K562 (cell line): ENCODE measurements at regions not wholly inside any gene's neighbourhood (a gene's known extent, or its start where the extent isn't known, plus 50 kb on each side); places are given as distances from the start of the nearest gene placed in this dataset.

Experiments
- CREM ChIP-seq: IDR thresholded peaks from 2 replicates; pipeline ENCODE4 v1.6.1; 2014; ENCODE audit warnings: antibody characterized with exemption, low read depth
- CTCF ChIP-seq, 3 experiments: IDR thresholded peaks in 2 of 3; conservative IDR thresholded peaks in 1 of 3; 2 replicates each; pipeline ENCODE4 v1.5.1; 2011 to 2012; ENCODE audit warnings: low read length in 3 of 3, mild to moderate bottlenecking in 3 of 3, control low read depth in 2 of 3, improper control_type of control experiment in 1 of 3, inconsistent platforms in 1 of 3, low read depth in 1 of 3, mixed read lengths in 1 of 3, moderate library complexity in 1 of 3; ENCODE audit not compliant: insufficient read depth in 2 of 3
- FOSL1 ChIP-seq: fragments of 200-800 bp; sonication (Bioruptor generic); conservative IDR thresholded peaks from 2 replicates; pipeline ENCODE4 v1.6.1; 2016; ENCODE audit warnings: missing genetic modification characterization, missing compliant biosample characterization
- MAX ChIP-seq: sonication (generic); formaldehyde crosslinking; IDR thresholded peaks from 2 replicates; pipeline ENCODE4 v1.9.0; 2022; ENCODE audit warnings: mild to moderate bottlenecking, missing genetic modification reagents
- RAD51 ChIP-seq: fragments of 450-650 bp; IDR thresholded peaks from 2 replicates; pipeline ENCODE4 v1.7.1; 2016; ENCODE audit warnings: low read depth, mild to moderate bottlenecking, borderline replicate concordance
- SREBF1 ChIP-seq: fragments of 150-350 bp; IDR thresholded peaks from 2 replicates; pipeline ENCODE4 v1.6.1; 2014; ENCODE audit warnings: antibody characterized with exemption, low read depth, low read length, borderline replicate concordance
- TCF7 ChIP-seq: sonication (generic); IDR thresholded peaks from 2 replicates; pipeline ENCODE4 v1.6.1; 2016; ENCODE audit warnings: antibody characterized with exemption, borderline replicate concordance
- U2AF2 ChIP-seq: fragments of 200-400 bp; formaldehyde crosslinking; optimal IDR thresholded peaks from 2 replicates; pipeline ENCODE3; 2017; ENCODE audit warnings: low read depth, mild to moderate bottlenecking, low read length
- ZBED1 ChIP-seq: IDR thresholded peaks from 2 replicates; pipeline ENCODE4 v1.6.1; 2014
- ZKSCAN1 ChIP-seq: fragments of 150-350 bp; IDR thresholded peaks from 2 replicates; pipeline ENCODE4 v1.6.1; 2016; ENCODE audit warnings: low read depth, low read length
- ZNF24 ChIP-seq: fragments of 450-650 bp; IDR thresholded peaks from 2 replicates; pipeline ENCODE4 v1.6.1; 2016
- ZNF785 ChIP-seq: fragments of 250-450 bp; sonication (Bioruptor Pico); IDR thresholded peaks from 2 replicates; pipeline ENCODE4 v1.4.0; 2020; ENCODE audit warnings: mild to moderate bottlenecking

- TF ChIP-seq MAX (CRISPR knock-in tag) (no peak), ZKSCAN1 (peak; percentile 87), ZBED1 (no peak), TCF7 (no peak), U2AF2 (no peak), CTCF (IDR thresholded peaks at IDR 0.05 in 2 of 3, conservative IDR thresholded peaks at IDR 0.05 in 1 of 3; ENCODE audit: insufficient read depth in 2 of 3, low read depth in 1 of 3, low read length in 3 of 3) (no peak), ZNF24 (no peak), FOSL1 (tag) (no peak), SREBF1 (no peak), CREM (no peak), RAD51 (no peak), ZNF785 (CRISPR knock-in tag) (no peak)
Observed at GRCh38 chr12:124716208-124717130, 147.2 kb downstream of the SCARB1 start.
